OCI-LY1 (cell line): ENCODE measurements at regions not wholly inside any gene's neighbourhood (a gene's known extent, or its start where the extent isn't known, plus 50 kb on each side); places are given as distances from the start of the nearest gene placed in this dataset.

Source experiments
- H2AFZ ChIP-seq: fragments of 200-600 bp; sonication (generic), shearing (Covaris generic); 2 replicates; pipeline ENCODE4 v1.6.0; 2014; ENCODE audit warnings: antibody characterized with exemption, mild to moderate bottlenecking, low read length
- H3F3A ChIP-seq: fragments of 200-600 bp; sonication (generic), shearing (Covaris generic); 2 replicates; pipeline ENCODE4 v1.6.0; 2014; ENCODE audit warnings: mild to moderate bottlenecking, antibody characterized with exemption, low read length, moderate library complexity; ENCODE audit not compliant: insufficient read depth
- H3K27ac ChIP-seq: fragments of 200-600 bp; sonication (generic); 2 replicates; pipeline ENCODE4 v1.5.1; 2014; ENCODE audit warnings: low read length, mixed run types, mild to moderate bottlenecking, low read depth; ENCODE audit not compliant: poor library complexity, severe bottlenecking
- H3K27me3 ChIP-seq: fragments of 200-600 bp; sonication (generic); 2 replicates; pipeline ENCODE4 v1.6.0; 2014; ENCODE audit warnings: antibody characterized with exemption, mild to moderate bottlenecking, low read length, moderate library complexity; ENCODE audit not compliant: insufficient read depth
- H3K36me3 ChIP-seq: fragments of 200-600 bp; sonication (generic); 2 replicates; pipeline ENCODE4 v1.6.1; 2014; ENCODE audit warnings: mild to moderate bottlenecking, antibody characterized with exemption, low read length, moderate library complexity, mixed read lengths; ENCODE audit not compliant: insufficient read depth
- H3K4me1 ChIP-seq: fragments of 200-600 bp; sonication (generic); 2 replicates; pipeline ENCODE4 v1.5.1; 2014; ENCODE audit warnings: mild to moderate bottlenecking, low read length, moderate library complexity; ENCODE audit not compliant: insufficient read depth, severe bottlenecking
- H3K4me2 ChIP-seq: fragments of 200-600 bp; sonication (generic), shearing (Covaris generic); 2 replicates; pipeline ENCODE4 v1.6.1; 2014; ENCODE audit warnings: low read length
- H3K4me3 ChIP-seq: fragments of 200-600 bp; sonication (generic); 2 replicates; pipeline ENCODE4 v1.5.1; 2014; ENCODE audit warnings: low read length, low read depth, mild to moderate bottlenecking, mixed read lengths; ENCODE audit not compliant: poor library complexity, severe bottlenecking
- H3K79me2 ChIP-seq: fragments of 200-600 bp; shearing (Covaris generic); 2 replicates; pipeline ENCODE4 v1.6.1; 2016; ENCODE audit warnings: mixed run types, low read length, mixed read lengths; ENCODE audit not compliant: insufficient read depth
- H3K9ac ChIP-seq: fragments of 200-600 bp; sonication (generic), shearing (Covaris generic); 2 replicates; pipeline ENCODE4 v1.6.1; 2014; ENCODE audit warnings: mild to moderate bottlenecking, low read length, mixed read lengths
- H3K9me2 ChIP-seq: fragments of 200-600 bp; sonication (generic), shearing (Covaris generic); 2 replicates; pipeline ENCODE4 v1.6.1; 2014; ENCODE audit warnings: low read depth, mild to moderate bottlenecking, low read length, mixed read lengths
- H3K9me3 ChIP-seq: fragments of 200-600 bp; shearing (Covaris generic); 2 replicates; pipeline ENCODE4 v1.6.1; 2014; ENCODE audit warnings: low read length, mixed read lengths
- H4K20me1 ChIP-seq: fragments of 200-600 bp; sonication (generic), shearing (Covaris generic); 2 replicates; pipeline ENCODE4 v1.6.0; 2016; ENCODE audit warnings: mild to moderate bottlenecking, low read length; ENCODE audit not compliant: insufficient read depth
- EZH2 ChIP-seq: fragments of 200-600 bp; sonication (generic), shearing (Covaris generic); IDR thresholded peaks from 2 replicates; pipeline ENCODE4 v1.8.0; 2017; ENCODE audit warnings: borderline replicate concordance, mixed run types, mild to moderate bottlenecking, antibody characterized with exemption, low read length, moderate library complexity, mixed read lengths
- TF ChIP-seq, protein P1 (sequence below): fragments of 200-600 bp; sonication (generic), shearing (Covaris generic); IDR thresholded peaks from 2 replicates; pipeline ENCODE4 v1.5.1; 2017; ENCODE audit warnings: mild to moderate bottlenecking, antibody characterized with exemption, low read length, moderate library complexity, mixed read lengths

DNA sequence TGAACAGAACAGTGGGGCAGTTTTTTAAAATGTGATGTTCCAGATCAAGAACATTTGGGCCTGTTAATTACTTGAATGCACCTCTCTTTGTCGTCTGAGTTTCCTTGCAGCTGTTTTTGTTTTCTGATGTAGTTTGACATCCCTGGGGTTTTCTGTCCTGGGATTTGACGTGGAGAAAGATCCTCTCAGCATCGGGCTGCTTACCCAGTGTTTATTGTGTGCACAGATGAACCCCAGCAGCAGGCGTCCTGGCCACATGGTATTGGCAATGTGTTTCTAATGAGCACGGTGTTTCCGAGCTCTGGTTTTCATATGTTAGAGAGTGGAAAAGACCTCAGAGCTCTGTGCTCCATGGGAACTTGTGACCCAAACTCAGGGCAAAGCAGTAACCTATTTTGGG lies 191.1 kb upstream of the IRX3 start:
- H3K4me1 ChIP-seq: no peaks in the 10 kb centered on the region
- no peak overlapping the region for H3K9ac ChIP-seq
- H3K4me2 ChIP-seq: no peak overlapping the region
- H4K20me1 ChIP-seq: no peaks in the 10 kb centered on the region
- no peaks in the 10 kb centered on the region for H3K9me3 ChIP-seq
- H3K9me2 ChIP-seq: no peaks in the 10 kb centered on the region
- H3F3A ChIP-seq: no peaks in the 10 kb centered on the region
- H3K36me3 ChIP-seq: no peaks in the 10 kb centered on the region
- H3K27ac ChIP-seq: no peak overlapping the region
- no peak overlapping the region for H3K4me3 ChIP-seq
- no peak overlapping the region for H2AFZ ChIP-seq
- TF ChIP-seq, protein P1, sequence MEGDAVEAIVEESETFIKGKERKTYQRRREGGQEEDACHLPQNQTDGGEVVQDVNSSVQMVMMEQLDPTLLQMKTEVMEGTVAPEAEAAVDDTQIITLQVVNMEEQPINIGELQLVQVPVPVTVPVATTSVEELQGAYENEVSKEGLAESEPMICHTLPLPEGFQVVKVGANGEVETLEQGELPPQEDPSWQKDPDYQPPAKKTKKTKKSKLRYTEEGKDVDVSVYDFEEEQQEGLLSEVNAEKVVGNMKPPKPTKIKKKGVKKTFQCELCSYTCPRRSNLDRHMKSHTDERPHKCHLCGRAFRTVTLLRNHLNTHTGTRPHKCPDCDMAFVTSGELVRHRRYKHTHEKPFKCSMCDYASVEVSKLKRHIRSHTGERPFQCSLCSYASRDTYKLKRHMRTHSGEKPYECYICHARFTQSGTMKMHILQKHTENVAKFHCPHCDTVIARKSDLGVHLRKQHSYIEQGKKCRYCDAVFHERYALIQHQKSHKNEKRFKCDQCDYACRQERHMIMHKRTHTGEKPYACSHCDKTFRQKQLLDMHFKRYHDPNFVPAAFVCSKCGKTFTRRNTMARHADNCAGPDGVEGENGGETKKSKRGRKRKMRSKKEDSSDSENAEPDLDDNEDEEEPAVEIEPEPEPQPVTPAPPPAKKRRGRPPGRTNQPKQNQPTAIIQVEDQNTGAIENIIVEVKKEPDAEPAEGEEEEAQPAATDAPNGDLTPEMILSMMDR: no peak
- TF ChIP-seq EZH2: no peak
- H3K79me2 ChIP-seq: no peaks in the 10 kb centered on the region
- H3K27me3 ChIP-seq: no peaks in the 10 kb centered on the region

DNA sequence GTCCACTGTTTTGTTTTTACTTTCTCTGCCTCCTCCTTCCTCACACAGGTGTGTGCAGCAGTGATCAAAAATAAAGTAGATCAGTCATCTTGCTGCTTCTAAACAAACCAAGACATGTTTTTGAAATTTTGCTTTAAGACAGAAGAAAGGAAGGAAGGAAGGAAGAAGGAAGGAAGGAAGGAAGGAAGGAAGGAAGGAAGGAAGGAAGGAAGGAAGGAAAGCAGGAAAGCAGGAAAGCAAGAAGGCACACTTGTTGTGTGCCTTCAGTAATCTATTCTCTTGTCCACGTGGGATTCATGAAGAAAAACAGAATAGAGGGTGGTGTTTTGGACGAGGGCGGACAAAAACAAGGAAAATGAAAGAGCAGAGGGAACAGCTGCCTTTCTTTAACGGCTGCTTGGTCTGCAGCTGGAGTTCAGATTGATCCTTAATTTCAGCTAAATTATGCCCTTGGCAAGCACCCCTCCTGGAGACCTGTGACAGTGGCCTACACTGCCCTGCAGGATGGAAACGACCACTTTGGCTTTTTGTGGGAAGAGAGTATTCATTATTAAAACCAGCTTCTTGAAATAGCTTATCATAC lies 188.5 kb upstream of the IRX3 start:
- no peak for TF ChIP-seq EZH2
- TF ChIP-seq, protein P1: no peak
- Histone ChIP-seq H3K36me3 (no peaks in the 10 kb centered on the region), H3K79me2 (no peaks in the 10 kb centered on the region), H2AFZ (no peak overlapping the region), H3K9me2 (no peaks in the 10 kb centered on the region), H3K27ac (no peak overlapping the region), H3K4me2 (no peak overlapping the region), H4K20me1 (no peaks in the 10 kb centered on the region), H3K4me3 (no peak overlapping the region), H3K9ac (no peak overlapping the region), H3F3A (no peaks in the 10 kb centered on the region), H3K9me3 (no peaks in the 10 kb centered on the region), H3K4me1 (no peaks in the 10 kb centered on the region), H3K27me3 (no peaks in the 10 kb centered on the region)

DNA sequence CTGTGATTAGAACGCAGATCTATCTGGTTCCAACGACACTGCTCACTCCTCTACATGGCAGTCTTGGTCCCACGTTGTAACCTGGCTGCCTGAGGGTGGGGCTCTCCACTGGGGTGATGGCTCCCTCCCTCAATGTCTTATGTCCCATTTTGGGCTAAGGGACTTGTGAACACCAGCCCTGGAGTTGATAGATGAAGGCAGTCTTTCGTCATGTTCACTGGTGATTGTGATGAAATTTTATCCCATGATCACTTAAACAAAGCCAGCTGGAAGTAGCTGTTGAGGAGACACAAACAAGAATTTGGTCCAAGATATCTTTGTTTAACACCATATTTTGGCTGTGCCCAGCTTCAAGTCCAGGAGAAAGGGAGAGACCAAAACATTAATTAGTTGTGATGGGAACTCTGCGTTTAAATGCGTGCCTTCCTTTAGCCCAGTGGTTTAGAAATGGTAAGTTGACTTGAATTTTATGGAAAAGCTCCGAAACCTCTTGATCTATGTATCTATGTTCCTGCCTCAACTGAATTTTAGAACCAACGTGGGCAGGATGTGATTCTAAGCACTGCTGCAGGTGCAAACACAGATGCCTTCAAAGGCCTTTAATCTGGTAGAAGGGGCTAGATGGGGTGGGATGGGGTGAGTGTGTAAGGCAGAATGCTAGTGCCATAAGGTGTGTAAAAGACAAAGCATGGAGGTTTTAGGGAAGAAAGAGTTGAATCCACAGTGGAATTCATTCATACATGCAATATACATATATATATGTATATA lies 186.8 kb upstream of the IRX3 start:
- Histone ChIP-seq H3K9me3 (no peaks in the 10 kb centered on the region), H3K4me2 (no peak overlapping the region), H3K4me1 (no peaks in the 10 kb centered on the region), H3K9ac (no peak overlapping the region), H3K36me3 (no peaks in the 10 kb centered on the region), H4K20me1 (no peaks in the 10 kb centered on the region), H3K79me2 (no peaks in the 10 kb centered on the region), H3K4me3 (no peak overlapping the region), H2AFZ (no peak overlapping the region), H3K27me3 (no peaks in the 10 kb centered on the region), H3K27ac (no peak overlapping the region), H3K9me2 (no peaks in the 10 kb centered on the region), H3F3A (no peaks in the 10 kb centered on the region)
- TF ChIP-seq, protein P1: no peak
- TF ChIP-seq EZH2: no peak
